ENCODE measurements at regions not wholly inside any gene's neighbourhood (a gene's known extent, or its start where the extent isn't known, plus 50 kb on each side); places are given as distances from the start of the nearest gene placed in this dataset.

DNA sequence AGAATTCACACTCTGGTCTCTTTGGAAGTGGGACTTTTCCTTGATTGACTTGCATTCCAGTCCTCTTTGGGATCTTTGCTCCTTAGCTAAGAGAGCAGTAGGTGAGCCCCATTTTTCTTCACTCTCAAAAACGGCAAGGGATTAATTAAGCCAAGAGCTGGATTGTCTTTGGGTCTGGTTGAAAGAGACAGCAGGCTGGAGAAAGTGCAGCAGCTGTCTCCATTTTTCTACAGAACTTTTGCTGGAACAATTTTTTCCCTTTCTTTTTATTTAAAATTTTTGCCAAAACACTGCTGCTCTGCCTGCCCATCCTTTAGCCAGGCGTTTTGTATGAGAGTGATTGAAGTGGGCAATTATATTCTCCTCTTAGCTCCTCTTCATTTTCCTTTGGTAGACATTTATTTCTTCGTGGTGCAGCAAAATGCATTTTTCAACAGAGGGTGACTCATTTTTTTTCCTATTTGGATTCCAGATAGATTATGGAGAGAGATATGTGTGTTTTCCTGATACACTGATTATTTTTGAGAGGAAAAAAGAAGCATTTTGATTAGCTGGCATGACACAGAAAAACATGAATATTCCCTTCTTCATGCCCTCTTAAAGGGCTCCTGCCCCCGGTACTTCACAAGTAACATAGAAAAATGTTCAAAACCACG, 371.2 kb upstream of the NBEA start:
- no peaks in the 10 kb centered on the region for H3K9me3 ChIP-seq
- H3K4me3 ChIP-seq = no peak overlapping the region
- no peak overlapping the region for H3K27ac ChIP-seq
- TF ChIP-seq, protein P1, sequence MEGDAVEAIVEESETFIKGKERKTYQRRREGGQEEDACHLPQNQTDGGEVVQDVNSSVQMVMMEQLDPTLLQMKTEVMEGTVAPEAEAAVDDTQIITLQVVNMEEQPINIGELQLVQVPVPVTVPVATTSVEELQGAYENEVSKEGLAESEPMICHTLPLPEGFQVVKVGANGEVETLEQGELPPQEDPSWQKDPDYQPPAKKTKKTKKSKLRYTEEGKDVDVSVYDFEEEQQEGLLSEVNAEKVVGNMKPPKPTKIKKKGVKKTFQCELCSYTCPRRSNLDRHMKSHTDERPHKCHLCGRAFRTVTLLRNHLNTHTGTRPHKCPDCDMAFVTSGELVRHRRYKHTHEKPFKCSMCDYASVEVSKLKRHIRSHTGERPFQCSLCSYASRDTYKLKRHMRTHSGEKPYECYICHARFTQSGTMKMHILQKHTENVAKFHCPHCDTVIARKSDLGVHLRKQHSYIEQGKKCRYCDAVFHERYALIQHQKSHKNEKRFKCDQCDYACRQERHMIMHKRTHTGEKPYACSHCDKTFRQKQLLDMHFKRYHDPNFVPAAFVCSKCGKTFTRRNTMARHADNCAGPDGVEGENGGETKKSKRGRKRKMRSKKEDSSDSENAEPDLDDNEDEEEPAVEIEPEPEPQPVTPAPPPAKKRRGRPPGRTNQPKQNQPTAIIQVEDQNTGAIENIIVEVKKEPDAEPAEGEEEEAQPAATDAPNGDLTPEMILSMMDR (IDR thresholded peaks at IDR 0.05) = no peak
- TF ChIP-seq POLR2A (IDR thresholded peaks at IDR 0.05) = no peak
- H3K27me3 ChIP-seq = no peaks in the 10 kb centered on the region
- no peaks in the 10 kb centered on the region for H3K36me3 ChIP-seq
- no peaks in the 10 kb centered on the region for H3K4me1 ChIP-seq
- no peak for DNase-seq

DNA sequence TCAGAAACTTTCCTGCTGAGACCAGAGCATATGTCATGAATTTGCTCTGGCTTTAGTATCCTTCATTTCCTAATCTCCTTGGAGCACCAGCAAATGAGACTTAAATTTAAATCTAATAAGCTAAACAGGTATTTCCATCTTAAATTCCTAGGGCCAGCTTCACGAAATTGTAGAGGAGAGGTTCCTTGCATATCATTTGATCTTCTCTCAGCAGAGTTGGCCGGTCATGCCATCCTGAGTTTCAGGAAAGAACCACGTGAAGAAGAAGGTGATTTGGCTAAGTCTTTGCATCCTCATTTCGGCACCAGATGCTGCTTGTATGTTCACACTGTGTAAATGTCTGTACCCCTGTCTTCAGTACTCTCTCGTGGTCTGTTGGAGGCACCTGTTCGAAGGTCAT, 370.4 kb upstream of the NBEA start:
- Histone ChIP-seq H3K4me1 (no peaks in the 10 kb centered on the region), H3K4me3 (no peak overlapping the region), H3K27me3 (no peaks in the 10 kb centered on the region), H3K9me3 (no peaks in the 10 kb centered on the region), H3K36me3 (no peaks in the 10 kb centered on the region), H3K27ac (no peak overlapping the region)
- TF ChIP-seq, protein P1 (IDR thresholded peaks at IDR 0.05) = no peak
- TF ChIP-seq POLR2A (IDR thresholded peaks at IDR 0.05) = no peak
- DNase-seq = no peak

DNA sequence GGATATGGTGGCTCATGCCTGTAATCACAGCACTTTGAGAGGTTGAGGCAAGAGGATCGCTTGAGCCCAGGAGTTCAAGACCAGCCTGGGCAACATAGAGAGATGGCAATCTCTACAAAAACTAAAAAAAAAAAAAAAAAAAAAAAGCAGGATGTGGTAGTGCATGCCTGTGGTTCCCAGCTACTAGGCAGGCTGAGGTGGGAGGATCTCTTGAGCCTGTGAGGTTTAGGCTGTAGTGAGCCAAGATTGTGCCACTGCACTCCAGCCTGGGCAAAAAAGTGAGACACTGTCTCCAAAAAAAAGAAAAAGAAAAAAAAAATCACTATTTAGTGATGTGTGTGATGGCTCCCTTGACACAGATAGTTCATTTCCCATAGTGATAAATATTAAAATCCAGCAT, 365.0 kb upstream of the NBEA start:
- H3K4me3 ChIP-seq = no peak overlapping the region
- H3K9me3 ChIP-seq = no peaks in the 10 kb centered on the region
- TF ChIP-seq POLR2A (IDR thresholded peaks at IDR 0.05) = no peak
- TF ChIP-seq, protein P1 (IDR thresholded peaks at IDR 0.05) = no peak
- no peaks in the 10 kb centered on the region for H3K4me1 ChIP-seq
- DNase-seq = no peak
- H3K27ac ChIP-seq = no peak overlapping the region
- no peaks in the 10 kb centered on the region for H3K36me3 ChIP-seq
- H3K27me3 ChIP-seq = no peaks in the 10 kb centered on the region

DNA sequence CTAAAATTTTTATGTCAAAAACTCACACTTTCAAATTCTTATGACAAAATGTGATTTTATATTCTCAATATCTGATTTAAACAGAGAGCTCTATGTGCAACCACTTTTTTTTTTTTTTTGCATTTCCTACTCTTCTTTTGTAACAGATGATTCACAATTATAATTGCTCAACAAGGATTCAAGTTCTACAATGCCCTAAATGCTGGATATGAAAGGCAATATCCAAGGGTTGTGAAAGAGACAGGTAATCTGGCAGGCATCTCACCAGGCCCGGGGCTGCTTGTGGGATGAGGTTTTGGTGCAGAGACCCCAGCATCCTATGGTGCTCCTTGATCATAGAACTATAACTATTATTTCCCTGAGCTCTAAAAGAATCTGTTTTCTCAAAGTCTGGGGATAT, 363.6 kb upstream of the NBEA start:
- H3K27ac ChIP-seq = no peak overlapping the region
- TF ChIP-seq POLR2A (IDR thresholded peaks at IDR 0.05) = no peak
- TF ChIP-seq, protein P1 (IDR thresholded peaks at IDR 0.05) = no peak
- no peaks in the 10 kb centered on the region for H3K9me3 ChIP-seq

DNA sequence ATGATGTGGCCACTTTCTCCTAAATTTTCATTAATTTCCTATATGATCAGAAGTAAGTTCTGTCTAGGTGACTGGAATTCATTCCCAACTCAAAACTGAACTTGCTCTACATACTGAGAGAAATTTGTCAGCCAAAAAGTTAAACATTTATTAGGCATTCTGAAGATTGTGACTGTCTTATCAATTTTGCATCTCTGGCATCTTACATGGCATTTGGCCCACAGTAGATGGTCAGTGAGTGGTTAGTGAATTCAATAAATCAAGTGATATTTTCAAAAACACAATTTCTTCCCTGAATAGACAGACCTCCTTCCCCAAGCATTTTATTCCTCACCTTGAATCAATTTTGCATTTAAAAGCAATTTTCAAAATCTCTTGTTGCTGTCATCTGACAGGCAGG, 363.2 kb upstream of the NBEA start:
- Histone ChIP-seq H3K4me1 (no peaks in the 10 kb centered on the region), H3K27ac (no peak overlapping the region), H3K9me3 (no peaks in the 10 kb centered on the region), H3K27me3 (no peaks in the 10 kb centered on the region), H3K4me3 (no peak overlapping the region), H3K36me3 (no peaks in the 10 kb centered on the region)
- no peak for DNase-seq
- TF ChIP-seq, protein P1 (IDR thresholded peaks at IDR 0.05) = no peak
- TF ChIP-seq POLR2A (IDR thresholded peaks at IDR 0.05) = no peak

More for the DNA sequence above, 363.6 kb upstream of the NBEA start:
- no peak for DNase-seq
- Histone ChIP-seq H3K36me3 (no peaks in the 10 kb centered on the region), H3K4me3 (no peak overlapping the region), H3K4me1 (no peaks in the 10 kb centered on the region), H3K27me3 (no peaks in the 10 kb centered on the region)

DNA sequence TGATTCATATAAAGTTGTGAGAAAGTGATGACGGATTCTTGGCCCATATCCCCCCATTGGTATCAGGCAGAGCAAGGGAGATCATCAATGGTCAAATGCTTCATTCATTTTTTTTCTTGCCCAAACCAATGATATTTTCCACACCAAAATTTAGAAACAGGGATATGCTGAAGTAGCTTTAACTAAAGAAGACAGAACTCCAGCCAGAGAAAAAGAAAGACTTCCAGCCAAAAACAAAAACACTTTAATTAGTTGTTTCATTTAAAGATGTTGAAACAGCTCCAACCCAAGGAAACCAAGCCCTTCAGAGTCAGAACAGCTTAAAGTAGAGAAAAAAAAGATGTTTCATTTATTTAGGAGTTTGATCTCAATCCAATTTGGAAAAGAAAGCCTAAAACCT, 358.9 kb upstream of the NBEA start:
- Histone ChIP-seq H3K27me3 (no peaks in the 10 kb centered on the region), H3K27ac (no peak overlapping the region)

More for the DNA sequence above, 358.9 kb upstream of the NBEA start:
- H3K9me3 ChIP-seq = no peaks in the 10 kb centered on the region
- no peaks in the 10 kb centered on the region for H3K4me1 ChIP-seq
- DNase-seq = no peak
- no peaks in the 10 kb centered on the region for H3K36me3 ChIP-seq
- TF ChIP-seq POLR2A (IDR thresholded peaks at IDR 0.05) = no peak
- TF ChIP-seq, protein P1 (IDR thresholded peaks at IDR 0.05) = no peak
- no peak overlapping the region for H3K4me3 ChIP-seq

Measured in Peyer's patch (tissue), 4 donors.